Skeletal muscle tissue (tissue), 3 donors: ENCODE measurements at regions not wholly inside any gene's neighbourhood (a gene's known extent, or its start where the extent isn't known, plus 50 kb on each side); places are given as distances from the start of the nearest gene placed in this dataset.
"Not testable (repeated sequence)": the region's sequence is repeated elsewhere in the genome, so short reads cannot be mapped to it uniquely, and the experiment has no call there.

Experiments used
- H3K27ac ChIP-seq: one replicate; pipeline ENCODE4 v1.7.0; 2013; ENCODE audit warnings: mild to moderate bottlenecking, low read depth, low read length, inconsistent platforms
- H3K27me3 ChIP-seq, 3 donors: one replicate each; pipeline ENCODE4 v1.7.0; 2013; ENCODE audit warnings: low read length in 3 of 3; ENCODE audit not compliant: control insufficient read depth in 3 of 3, insufficient read depth in 3 of 3
- H3K36me3 ChIP-seq, 3 donors: one replicate each; pipeline ENCODE4 v1.7.0; 2013; ENCODE audit warnings: low read length in 3 of 3; ENCODE audit not compliant: control insufficient read depth in 3 of 3, insufficient read depth in 3 of 3
- H3K4me1 ChIP-seq, 3 donors: one replicate each; pipeline ENCODE4 v1.7.0; 2013; ENCODE audit warnings: low read length in 3 of 3, mild to moderate bottlenecking in 3 of 3; ENCODE audit not compliant: control insufficient read depth in 3 of 3, insufficient read depth in 3 of 3
- H3K4me3 ChIP-seq, 3 donors: one replicate each; pipeline ENCODE4 v1.7.0; 2013; ENCODE audit warnings: low read length in 3 of 3
- H3K9ac ChIP-seq, 3 donors: one replicate each; pipeline ENCODE4 v1.7.0; 2013; ENCODE audit warnings: low read length in 3 of 3, mild to moderate bottlenecking in 3 of 3, moderate library complexity in 2 of 3, low read depth in 1 of 3
- H3K9me3 ChIP-seq, 3 donors: one replicate each; pipeline ENCODE4 v1.7.0; 2013; ENCODE audit warnings: low read length in 3 of 3; ENCODE audit not compliant: control insufficient read depth in 3 of 3
- donor health status: Osteomylitis.

DNA sequence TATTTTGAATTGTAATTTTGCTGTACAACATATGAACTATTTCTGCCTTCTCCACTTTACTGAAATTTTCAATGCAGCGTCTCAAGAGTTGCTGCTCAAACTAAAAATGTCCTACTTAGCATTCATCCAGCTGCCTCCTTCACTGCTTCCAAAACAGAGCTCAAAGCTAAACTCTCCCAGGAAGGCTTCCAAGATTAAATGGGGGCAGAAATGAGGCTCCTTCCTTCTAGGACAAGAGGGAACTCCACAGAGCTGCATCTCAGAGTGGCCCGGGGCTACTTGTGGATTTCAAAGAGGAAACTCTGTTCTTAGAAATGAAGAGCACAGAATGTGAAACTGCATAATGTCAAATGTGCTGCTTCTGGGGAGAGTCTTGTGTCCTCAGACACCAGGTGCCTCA lies 295.9 kb upstream of the NCAM1 start:
- H3K27ac ChIP-seq, result no peak overlapping the region
- no peak overlapping the region for H3K4me3 ChIP-seq
- H3K9me3 ChIP-seq, result no peaks in the 10 kb centered on the region
- H3K9ac ChIP-seq, result no peak overlapping the region
- no peaks in the 10 kb centered on the region for H3K4me1 ChIP-seq
- H3K36me3 ChIP-seq, result no peaks in the 10 kb centered on the region
- peaks cover 0 to 2% (median 0%) of the 10 kb centered on the region in 3 donors for H3K27me3 ChIP-seq

DNA sequence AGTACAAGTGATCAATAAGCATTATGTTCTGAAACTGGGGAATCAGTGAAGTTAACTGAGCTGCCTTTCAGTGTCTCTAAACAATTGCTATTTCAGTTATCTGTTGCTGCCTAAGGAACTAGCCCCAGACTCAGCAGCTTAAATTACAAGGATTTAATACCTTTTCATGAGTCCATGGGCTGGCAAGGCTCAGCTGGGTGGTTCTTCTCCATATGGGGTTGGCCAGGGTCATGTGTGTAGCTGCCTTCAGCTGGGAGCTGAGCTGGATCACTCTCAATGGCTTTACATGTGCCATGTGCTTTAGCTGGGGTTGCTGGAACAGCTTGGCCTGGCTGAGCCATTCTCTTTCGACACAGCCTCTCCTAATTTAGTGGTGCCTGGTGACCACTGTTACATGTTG lies 295.0 kb upstream of the NCAM1 start:
- Histone ChIP-seq H3K36me3 (no peaks in the 10 kb centered on the region), H3K9me3 (no peaks in the 10 kb centered on the region), H3K4me3 (no peak overlapping the region)

GRCh38 chr11:112670806-112671570 lies 290.2 kb upstream of the NCAM1 start:
- H3K4me3 ChIP-seq, result no peak overlapping the region
- H3K27ac ChIP-seq, result no peak overlapping the region
- H3K9me3 ChIP-seq, result no peaks in the 10 kb centered on the region
- H3K4me1 ChIP-seq, result no peaks in the 10 kb centered on the region
- H3K27me3 ChIP-seq, result peaks cover 0 to 12% (median 4%) of the 10 kb centered on the region in 3 donors
- H3K36me3 ChIP-seq, result no peaks in the 10 kb centered on the region
- no peak overlapping the region for H3K9ac ChIP-seq

More for the DNA sequence above, 295.0 kb upstream of the NCAM1 start:
- Histone ChIP-seq H3K27me3 (peaks cover 0 to 9% (median 4%) of the 10 kb centered on the region in 3 donors), H3K4me1 (no peaks in the 10 kb centered on the region), H3K27ac (no peak overlapping the region), H3K9ac (no peak overlapping the region)

- H3K4me3 ChIP-seq, H3K9ac ChIP-seq, H3K9me3 ChIP-seq, H3K4me1 ChIP-seq, H3K27ac ChIP-seq, H3K36me3 ChIP-seq: not testable (repeated sequence)
- H3K27me3 ChIP-seq, result peaks cover 0 to 12% (median 4%) of the 10 kb centered on the region in 3 donors
Observed at GRCh38 chr11:112673401-112673800, 287.8 kb upstream of the NCAM1 start.

- Histone ChIP-seq H3K9ac (no peak overlapping the region), H3K27ac (no peak overlapping the region), H3K4me1 (no peaks in the 10 kb centered on the region), H3K27me3 (no peaks in the 10 kb centered on the region), H3K9me3 (no peaks in the 10 kb centered on the region), H3K36me3 (no peaks in the 10 kb centered on the region), H3K4me3 (no peak overlapping the region)
Observed at GRCh38 chr11:112685111-112685510, 276.1 kb upstream of the NCAM1 start.

DNA sequence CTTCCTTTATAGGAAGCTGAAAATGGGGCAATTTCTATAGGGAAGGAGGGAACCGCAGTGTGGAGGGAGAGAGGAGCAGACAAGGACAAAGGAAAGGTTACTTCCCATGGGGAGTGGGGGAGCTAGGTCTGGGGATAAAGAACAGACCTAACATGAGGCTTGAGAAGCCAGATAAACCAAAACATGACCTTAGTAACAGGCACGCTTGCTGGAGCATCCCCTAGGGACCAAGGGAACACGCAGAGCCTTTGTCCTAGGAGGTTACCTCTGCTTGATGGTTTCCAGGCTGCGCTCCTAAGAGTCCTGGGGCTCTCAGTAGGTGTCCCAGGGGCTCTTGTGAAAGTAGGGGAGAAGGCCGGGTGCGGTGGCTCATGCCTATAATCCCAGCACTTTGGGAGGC lies 271.4 kb upstream of the NCAM1 start:
- Histone ChIP-seq H3K4me1 (no peaks in the 10 kb centered on the region), H3K9me3 (no peaks in the 10 kb centered on the region), H3K9ac (no peak overlapping the region), H3K36me3 (no peaks in the 10 kb centered on the region), H3K27ac (no peak overlapping the region), H3K27me3 (no peaks in the 10 kb centered on the region), H3K4me3 (no peak overlapping the region)

GRCh38 chr11:112693781-112694180 lies 267.4 kb upstream of the NCAM1 start:
- Histone ChIP-seq H3K36me3 (no peaks in the 10 kb centered on the region), H3K9me3 (no peaks in the 10 kb centered on the region), H3K27me3 (no peaks in the 10 kb centered on the region), H3K27ac (no peak overlapping the region), H3K9ac (no peak overlapping the region), H3K4me1 (no peaks in the 10 kb centered on the region), H3K4me3 (no peak overlapping the region)

- Histone ChIP-seq H3K9ac (no peak overlapping the region), H3K36me3 (no peaks in the 10 kb centered on the region), H3K4me3 (no peak overlapping the region), H3K27me3 (no peaks in the 10 kb centered on the region), H3K4me1 (no peaks in the 10 kb centered on the region), H3K27ac (no peak overlapping the region), H3K9me3 (no peaks in the 10 kb centered on the region)
Observed at GRCh38 chr11:112694245-112694644, 267.0 kb upstream of the NCAM1 start.

GRCh38 chr11:112694813-112695212 lies 266.4 kb upstream of the NCAM1 start:
- Histone ChIP-seq H3K27me3 (peaks cover 0 to 2% (median 0%) of the 10 kb centered on the region in 3 donors), H3K36me3 (no peaks in the 10 kb centered on the region)

DNA sequence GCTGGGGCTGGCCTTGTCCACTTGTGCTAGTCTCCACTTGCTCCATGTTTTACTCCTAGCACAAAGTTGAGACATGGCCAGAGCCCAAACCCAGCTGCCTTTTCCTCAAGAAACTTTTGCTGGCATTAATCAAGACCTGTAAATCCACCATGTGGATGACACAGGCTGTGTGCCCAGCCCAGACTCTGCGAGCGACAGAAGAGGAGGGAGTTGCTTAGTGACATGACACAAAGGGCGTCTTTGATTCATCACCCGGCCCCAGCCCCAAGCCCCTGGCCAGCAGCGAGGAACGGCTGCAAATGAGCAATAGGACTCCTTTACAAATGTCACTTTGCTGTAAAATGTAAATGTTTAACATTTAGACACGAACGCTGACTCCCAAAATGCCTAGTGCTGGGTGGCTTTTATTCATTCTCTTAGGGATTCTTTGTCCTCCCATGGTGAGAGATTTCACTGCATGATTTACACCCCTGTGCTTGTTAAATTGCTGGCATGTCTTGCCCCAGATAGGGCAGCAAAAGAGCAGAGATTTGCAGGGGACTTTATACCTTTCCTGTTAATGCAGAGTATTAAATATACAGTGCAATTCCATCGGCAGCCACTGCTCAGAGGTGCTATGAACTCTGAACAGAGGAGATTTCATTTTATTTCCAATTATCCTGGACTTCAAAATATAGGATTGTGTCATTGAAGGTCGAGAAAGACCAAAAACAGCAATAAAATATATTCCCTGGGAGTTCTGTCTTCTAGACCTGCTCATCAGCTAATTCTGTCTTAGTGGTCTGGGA lies 263.6 kb upstream of the NCAM1 start:
- Histone ChIP-seq H3K36me3 (no peaks in the 10 kb centered on the region), H3K9ac (no peak overlapping the region), H3K4me3 (no peak overlapping the region), H3K9me3 (no peaks in the 10 kb centered on the region), H3K27me3 (peaks cover 0 to 3% (median 0%) of the 10 kb centered on the region in 3 donors), H3K4me1 (no peaks in the 10 kb centered on the region), H3K27ac (no peak overlapping the region)

More at GRCh38 chr11:112694813-112695212, 266.4 kb upstream of the NCAM1 start:
- no peak overlapping the region for H3K4me3 ChIP-seq
- no peaks in the 10 kb centered on the region for H3K9me3 ChIP-seq
- no peak overlapping the region for H3K27ac ChIP-seq
- H3K4me1 ChIP-seq, result no peaks in the 10 kb centered on the region
- no peak overlapping the region for H3K9ac ChIP-seq
